ENCODE measurements at regions not wholly inside any gene's neighbourhood (a gene's known extent, or its start where the extent isn't known, plus 50 kb on each side); places are given as distances from the start of the nearest gene placed in this dataset.

DNA sequence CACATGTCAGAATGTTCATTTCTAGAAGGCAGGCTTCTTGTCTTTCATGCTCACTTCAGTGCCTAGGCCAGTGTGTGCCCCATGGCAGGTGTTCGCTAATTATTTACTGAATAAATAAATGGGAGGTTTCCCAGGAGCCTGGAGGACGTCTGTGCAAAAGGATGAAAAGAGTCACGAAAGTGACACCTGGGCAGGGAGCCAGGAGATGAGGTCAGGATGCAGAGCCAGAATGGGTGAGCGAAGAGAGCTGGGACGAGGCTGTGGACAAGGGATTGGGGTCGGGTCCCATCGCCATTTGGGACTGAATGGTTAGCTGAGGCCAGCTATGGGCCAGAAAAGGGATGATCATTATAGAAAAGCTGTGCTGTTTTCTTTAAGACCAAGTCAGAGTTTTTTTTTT, 560.4 kb downstream of the TBC1D22A start:
- DNase-seq (ENCODE audit: low read depth in 1 of 2, low spot score in 1 of 2), result no peak
- no peak overlapping the region for H3K27ac ChIP-seq (replicated peaks)
- TF ChIP-seq, protein P1, sequence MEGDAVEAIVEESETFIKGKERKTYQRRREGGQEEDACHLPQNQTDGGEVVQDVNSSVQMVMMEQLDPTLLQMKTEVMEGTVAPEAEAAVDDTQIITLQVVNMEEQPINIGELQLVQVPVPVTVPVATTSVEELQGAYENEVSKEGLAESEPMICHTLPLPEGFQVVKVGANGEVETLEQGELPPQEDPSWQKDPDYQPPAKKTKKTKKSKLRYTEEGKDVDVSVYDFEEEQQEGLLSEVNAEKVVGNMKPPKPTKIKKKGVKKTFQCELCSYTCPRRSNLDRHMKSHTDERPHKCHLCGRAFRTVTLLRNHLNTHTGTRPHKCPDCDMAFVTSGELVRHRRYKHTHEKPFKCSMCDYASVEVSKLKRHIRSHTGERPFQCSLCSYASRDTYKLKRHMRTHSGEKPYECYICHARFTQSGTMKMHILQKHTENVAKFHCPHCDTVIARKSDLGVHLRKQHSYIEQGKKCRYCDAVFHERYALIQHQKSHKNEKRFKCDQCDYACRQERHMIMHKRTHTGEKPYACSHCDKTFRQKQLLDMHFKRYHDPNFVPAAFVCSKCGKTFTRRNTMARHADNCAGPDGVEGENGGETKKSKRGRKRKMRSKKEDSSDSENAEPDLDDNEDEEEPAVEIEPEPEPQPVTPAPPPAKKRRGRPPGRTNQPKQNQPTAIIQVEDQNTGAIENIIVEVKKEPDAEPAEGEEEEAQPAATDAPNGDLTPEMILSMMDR (IDR thresholded peaks at IDR 0.05; ENCODE audit: insufficient read depth, low read length), result no peak
- TF ChIP-seq, protein P2, sequence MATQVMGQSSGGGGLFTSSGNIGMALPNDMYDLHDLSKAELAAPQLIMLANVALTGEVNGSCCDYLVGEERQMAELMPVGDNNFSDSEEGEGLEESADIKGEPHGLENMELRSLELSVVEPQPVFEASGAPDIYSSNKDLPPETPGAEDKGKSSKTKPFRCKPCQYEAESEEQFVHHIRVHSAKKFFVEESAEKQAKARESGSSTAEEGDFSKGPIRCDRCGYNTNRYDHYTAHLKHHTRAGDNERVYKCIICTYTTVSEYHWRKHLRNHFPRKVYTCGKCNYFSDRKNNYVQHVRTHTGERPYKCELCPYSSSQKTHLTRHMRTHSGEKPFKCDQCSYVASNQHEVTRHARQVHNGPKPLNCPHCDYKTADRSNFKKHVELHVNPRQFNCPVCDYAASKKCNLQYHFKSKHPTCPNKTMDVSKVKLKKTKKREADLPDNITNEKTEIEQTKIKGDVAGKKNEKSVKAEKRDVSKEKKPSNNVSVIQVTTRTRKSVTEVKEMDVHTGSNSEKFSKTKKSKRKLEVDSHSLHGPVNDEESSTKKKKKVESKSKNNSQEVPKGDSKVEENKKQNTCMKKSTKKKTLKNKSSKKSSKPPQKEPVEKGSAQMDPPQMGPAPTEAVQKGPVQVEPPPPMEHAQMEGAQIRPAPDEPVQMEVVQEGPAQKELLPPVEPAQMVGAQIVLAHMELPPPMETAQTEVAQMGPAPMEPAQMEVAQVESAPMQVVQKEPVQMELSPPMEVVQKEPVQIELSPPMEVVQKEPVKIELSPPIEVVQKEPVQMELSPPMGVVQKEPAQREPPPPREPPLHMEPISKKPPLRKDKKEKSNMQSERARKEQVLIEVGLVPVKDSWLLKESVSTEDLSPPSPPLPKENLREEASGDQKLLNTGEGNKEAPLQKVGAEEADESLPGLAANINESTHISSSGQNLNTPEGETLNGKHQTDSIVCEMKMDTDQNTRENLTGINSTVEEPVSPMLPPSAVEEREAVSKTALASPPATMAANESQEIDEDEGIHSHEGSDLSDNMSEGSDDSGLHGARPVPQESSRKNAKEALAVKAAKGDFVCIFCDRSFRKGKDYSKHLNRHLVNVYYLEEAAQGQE (IDR thresholded peaks at IDR 0.05; ENCODE audit: insufficient replicate concordance, low read depth), result no peak
- TF ChIP-seq GABPA (IDR thresholded peaks at IDR 0.05; ENCODE audit: low read depth) (no peak), SPI1 (IDR thresholded peaks at IDR 0.05; ENCODE audit: borderline replicate concordance, low read depth) (no peak), POLR2AphosphoS5 (IDR thresholded peaks at IDR 0.05; ENCODE audit: low read depth) (no peak)
- no peak overlapping the region for H3K4me3 ChIP-seq (replicated peaks; ENCODE audit: insufficient read depth, low read length)
- no peaks in the 10 kb centered on the region for H3K27me3 ChIP-seq (ENCODE audit: insufficient read depth, poor library complexity, severe bottlenecking)

DNA sequence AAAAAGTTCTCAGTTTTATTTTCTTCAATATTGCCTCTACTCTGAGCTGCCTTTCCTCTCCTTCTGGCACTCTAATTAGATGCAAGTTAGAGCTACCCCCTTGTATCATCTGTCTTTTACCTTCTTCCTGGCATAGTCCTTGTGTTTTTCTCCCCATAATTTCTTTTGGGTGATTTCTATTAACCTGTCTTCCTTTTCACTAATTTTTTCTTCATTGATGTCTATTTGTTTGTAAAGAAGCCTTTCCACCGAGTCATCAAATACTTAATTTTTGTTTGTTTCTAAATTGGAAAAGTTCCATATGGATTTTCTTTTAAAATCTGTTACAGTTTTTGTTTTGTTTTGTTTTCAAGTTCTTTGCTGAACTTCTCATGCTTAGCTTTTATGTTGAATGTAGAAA, 558.1 kb downstream of the TBC1D22A start:
- H3K27ac ChIP-seq (replicated peaks), result no peak overlapping the region
- no peaks in the 10 kb centered on the region for H3K27me3 ChIP-seq (ENCODE audit: insufficient read depth, poor library complexity, severe bottlenecking)
- no peak overlapping the region for H3K4me3 ChIP-seq (replicated peaks; ENCODE audit: insufficient read depth, low read length)
- TF ChIP-seq, protein P2 (IDR thresholded peaks at IDR 0.05; ENCODE audit: insufficient replicate concordance, low read depth), result no peak
- TF ChIP-seq GABPA (IDR thresholded peaks at IDR 0.05; ENCODE audit: low read depth), result no peak
- TF ChIP-seq SPI1 (IDR thresholded peaks at IDR 0.05; ENCODE audit: borderline replicate concordance, low read depth), result no peak
- TF ChIP-seq, protein P1 (IDR thresholded peaks at IDR 0.05; ENCODE audit: insufficient read depth, low read length), result no peak
- TF ChIP-seq POLR2AphosphoS5 (IDR thresholded peaks at IDR 0.05; ENCODE audit: low read depth), result no peak
- no peak for DNase-seq (ENCODE audit: low read depth in 1 of 2, low spot score in 1 of 2)

DNA sequence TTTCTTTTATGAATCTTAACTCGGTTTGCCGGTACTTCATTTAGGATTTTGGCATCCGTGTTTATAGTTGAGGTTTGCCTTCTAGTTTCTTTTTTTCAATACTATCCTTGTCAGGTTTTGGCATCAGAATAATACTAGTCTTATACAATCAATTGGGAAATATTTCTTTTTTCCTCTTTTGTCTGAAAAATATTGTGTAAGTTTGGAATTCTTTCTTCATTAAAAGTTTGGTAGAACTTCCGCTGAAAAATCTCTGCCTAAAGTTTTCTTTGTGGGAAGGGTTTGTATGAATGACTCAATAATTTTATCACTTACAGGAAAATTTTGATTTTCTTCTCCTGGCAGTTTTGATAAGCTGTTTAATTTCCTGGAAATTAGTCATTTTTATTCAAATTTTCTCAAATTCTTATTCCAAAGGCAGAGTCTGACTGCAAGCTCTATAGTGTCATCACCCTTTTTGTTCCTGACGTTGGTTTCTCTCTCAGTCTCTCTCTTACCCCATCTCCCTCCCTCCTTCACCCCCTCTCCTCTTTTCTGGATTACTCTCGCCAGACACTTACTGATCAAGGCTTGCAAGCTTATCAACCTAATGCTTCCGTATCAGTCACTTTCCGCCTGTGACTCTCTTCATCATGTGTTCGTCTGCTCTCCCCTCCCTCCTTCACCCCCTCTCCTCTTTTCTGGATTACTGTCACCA, 555.7 kb downstream of the TBC1D22A start:
- Histone ChIP-seq H3K27ac (replicated peaks) (no peak overlapping the region), H3K4me3 (replicated peaks; ENCODE audit: insufficient read depth, low read length) (no peak overlapping the region), H3K27me3 (ENCODE audit: insufficient read depth, poor library complexity, severe bottlenecking) (no peaks in the 10 kb centered on the region)
- TF ChIP-seq POLR2AphosphoS5 (IDR thresholded peaks at IDR 0.05; ENCODE audit: low read depth), result no peak
- no peak for TF ChIP-seq GABPA (IDR thresholded peaks at IDR 0.05; ENCODE audit: low read depth)
- TF ChIP-seq SPI1 (IDR thresholded peaks at IDR 0.05; ENCODE audit: borderline replicate concordance, low read depth), result no peak
- TF ChIP-seq, protein P1 (IDR thresholded peaks at IDR 0.05; ENCODE audit: insufficient read depth, low read length), result no peak
- TF ChIP-seq, protein P2 (IDR thresholded peaks at IDR 0.05; ENCODE audit: insufficient replicate concordance, low read depth), result no peak
- DNase-seq (ENCODE audit: low read depth in 1 of 2, low spot score in 1 of 2), result no peak

Measured in HL-60 (cell line).